SU-DHL-6 (cell line): ENCODE measurements at regions not wholly inside any gene's neighbourhood (a gene's known extent, or its start where the extent isn't known, plus 50 kb on each side); places are given as distances from the start of the nearest gene placed in this dataset.
A peak's percentile ranks its signal among the peaks of the same experiment; 100 is the strongest.

Experiments used
- H2AFZ ChIP-seq: fragments of 200-600 bp; sonication (generic); 2 replicates; pipeline ENCODE4 v1.6.1; 2014; ENCODE audit warnings: low read depth, mild to moderate bottlenecking, moderate library complexity, mixed read lengths, antibody characterized with exemption, low read length; ENCODE audit not compliant: severe bottlenecking
- H3F3A ChIP-seq: fragments of 200-600 bp; shearing (Covaris generic); 2 replicates; pipeline ENCODE4 v1.6.0; 2016; ENCODE audit warnings: antibody characterized with exemption, mild to moderate bottlenecking; ENCODE audit not compliant: insufficient read depth
- H3K27ac ChIP-seq: fragments of 200-600 bp; sonication (generic); 2 replicates; pipeline ENCODE4 v1.5.1; 2016; ENCODE audit warnings: low read depth, mild to moderate bottlenecking, low read length, moderate library complexity, mixed read lengths
- H3K27me3 ChIP-seq: fragments of 200-600 bp; sonication (generic), shearing (Covaris generic); 2 replicates; pipeline ENCODE4 v1.6.0; 2014; ENCODE audit warnings: mild to moderate bottlenecking, low read length
- H3K36me3 ChIP-seq: fragments of 200-600 bp; sonication (generic); 2 replicates; pipeline ENCODE4 v1.6.1; 2014; ENCODE audit warnings: mild to moderate bottlenecking, low read length, mixed read lengths
- H3K4me2 ChIP-seq: fragments of 300-600, 200-600 bp; shearing (Covaris generic), sonication (generic); 2 replicates; pipeline ENCODE4 v1.6.0; 2014; ENCODE audit warnings: low read length, low read depth, mild to moderate bottlenecking; ENCODE audit not compliant: poor library complexity, severe bottlenecking
- H3K4me3 ChIP-seq: fragments of 200-600 bp; sonication (generic); 2 replicates; pipeline ENCODE4 v1.5.1; 2014; ENCODE audit warnings: antibody characterized with exemption, low read length, mild to moderate bottlenecking, mixed read lengths; ENCODE audit not compliant: insufficient read depth, poor library complexity, severe bottlenecking
- H3K79me2 ChIP-seq: fragments of 200-600 bp; sonication (generic); 2 replicates; pipeline ENCODE4 v1.6.1; 2014; ENCODE audit warnings: mild to moderate bottlenecking, low read length, moderate library complexity; ENCODE audit not compliant: insufficient read depth
- H3K9ac ChIP-seq: fragments of 200-600 bp; sonication (generic); 2 replicates; pipeline ENCODE4 v1.7.0; 2014; ENCODE audit warnings: mild to moderate bottlenecking, low read length
- H3K9me2 ChIP-seq: fragments of 200-600 bp; sonication (generic); replicated peaks from 2 replicates; pipeline ENCODE4 v1.6.1; 2014; ENCODE audit warnings: low read length; ENCODE audit not compliant: insufficient read depth
- H3K9me3 ChIP-seq: fragments of 200-600 bp; sonication (generic); 2 replicates; pipeline ENCODE4 v1.6.1; 2014; ENCODE audit warnings: low read length, mixed read lengths; ENCODE audit not compliant: insufficient read depth
- H4K20me1 ChIP-seq: fragments of 200-600 bp; sonication (generic); 2 replicates; pipeline ENCODE4 v1.6.1; 2014; ENCODE audit warnings: low read depth, mild to moderate bottlenecking, antibody characterized with exemption, low read length, moderate library complexity, mixed read lengths
- CTCF ChIP-seq: fragments of 200-600 bp; sonication (generic); IDR thresholded peaks from one replicate; pipeline ENCODE4 v1.5.1; 2017; ENCODE audit warnings: antibody characterized with exemption, mild to moderate bottlenecking, low read length, moderate library complexity; ENCODE audit not compliant: insufficient read depth, poor library complexity, severe bottlenecking
- EZH2phosphoT487 ChIP-seq: fragments of 200-600 bp; sonication (generic), shearing (Covaris generic); conservative IDR thresholded peaks from 2 replicates; pipeline ENCODE4 v1.6.1; 2018; ENCODE audit warnings: mild to moderate bottlenecking, antibody characterized with exemption, low read length, moderate library complexity, mixed read lengths

- Histone ChIP-seq H3K27me3 (no peaks in the 10 kb centered on the region), H3K9ac (no peak overlapping the region), H3K36me3 (peaks cover 60% of the 10 kb centered on the region), H4K20me1 (peaks cover 36% of the 10 kb centered on the region), H2AFZ (no peak overlapping the region), H3K27ac (peak overlapping the region; percentile 62), H3K4me3 (no peak overlapping the region), H3K4me2 (peak overlapping the region; percentile 41), H3K9me2 (no peaks in the 10 kb centered on the region), H3F3A (peaks cover 61% of the 10 kb centered on the region), H3K9me3 (no peaks in the 10 kb centered on the region), H3K79me2 (peaks cover 100% of the 10 kb centered on the region)
- TF ChIP-seq EZH2phosphoT487 (no peak), CTCF (no peak)
These were observed 192.1 kb upstream of the MYL2 start for GRCh38 chr12:111112311-111113098.

- Histone ChIP-seq H3K36me3 (peaks cover 55% of the 10 kb centered on the region), H3K9me2 (no peaks in the 10 kb centered on the region), H3K4me2 (peak overlapping the region; percentile 41), H3K27me3 (no peaks in the 10 kb centered on the region), H3K27ac (peak overlapping the region; percentile 62), H2AFZ (no peak overlapping the region), H3K79me2 (peaks cover 100% of the 10 kb centered on the region), H3K9me3 (no peaks in the 10 kb centered on the region), H3F3A (peaks cover 64% of the 10 kb centered on the region), H4K20me1 (peaks cover 29% of the 10 kb centered on the region), H3K4me3 (no peak overlapping the region), H3K9ac (0 out of 2 replicates have a peak overlapping the region, but pooled peaks have one; percentile 5)
- TF ChIP-seq EZH2phosphoT487: no peak
- TF ChIP-seq CTCF: no peak
These were observed 191.3 kb upstream of the MYL2 start for GRCh38 chr12:111111681-111112080.

GRCh38 chr12:111110556-111110955, 190.2 kb upstream of the MYL2 start:
- peaks cover 57% of the 10 kb centered on the region for H3F3A ChIP-seq
- peak overlapping the region; percentile 52; the same call in 1 of the 2 replicates for H3K27ac ChIP-seq
- no peaks in the 10 kb centered on the region for H3K9me3 ChIP-seq
- TF ChIP-seq CTCF (no peak), EZH2phosphoT487 (no peak)
- H3K27me3 ChIP-seq: no peaks in the 10 kb centered on the region
- peaks cover 44% of the 10 kb centered on the region for H3K36me3 ChIP-seq
- no peak overlapping the region for H3K9ac ChIP-seq
- no peak overlapping the region for H3K4me3 ChIP-seq
- peaks cover 100% of the 10 kb centered on the region for H3K79me2 ChIP-seq
- peaks cover 18% of the 10 kb centered on the region for H4K20me1 ChIP-seq
- peak overlapping the region; percentile 84 for H3K4me2 ChIP-seq
- no peaks in the 10 kb centered on the region for H3K9me2 ChIP-seq
- H2AFZ ChIP-seq: no peak overlapping the region
